ENCODE measurements at regions not wholly inside any gene's neighbourhood (a gene's known extent, or its start where the extent isn't known, plus 50 kb on each side); places are given as distances from the start of the nearest gene placed in this dataset.

- DNase-seq: no peak
- Histone ChIP-seq H3K4me1 (no peaks in the 10 kb centered on the region), H3K9me3 (replicated peaks) (peaks cover 10% of the 10 kb centered on the region), H3K27me3 (ENCODE audit: low read depth) (no peaks in the 10 kb centered on the region), H3K27ac (replicated peaks) (no peak overlapping the region), H3K36me3 (no peaks in the 10 kb centered on the region), H3K4me3 (no peak overlapping the region)
- TF ChIP-seq CTCF (IDR thresholded peaks at IDR 0.05; ENCODE audit: borderline replicate concordance): no peak
- intact Hi-C loops (cut with micrococcal nuclease): no loop called here
Measured at GRCh38 chr2:117058366-117058765, 756.1 kb upstream of the DDX18 start.

- no peak for TF ChIP-seq CTCF (IDR thresholded peaks at IDR 0.05; ENCODE audit: borderline replicate concordance)
- H3K27ac ChIP-seq (replicated peaks): no peak overlapping the region
- H3K27me3 ChIP-seq (ENCODE audit: low read depth): no peaks in the 10 kb centered on the region
- H3K4me3 ChIP-seq: no peak overlapping the region
- intact Hi-C loops (cut with micrococcal nuclease): no loop called here
- no peaks in the 10 kb centered on the region for H3K36me3 ChIP-seq
- no peak for DNase-seq
- H3K9me3 ChIP-seq (replicated peaks): no peaks in the 10 kb centered on the region
- H3K4me1 ChIP-seq: no peaks in the 10 kb centered on the region
Measured at GRCh38 chr2:117064021-117064420, 750.5 kb upstream of the DDX18 start.

GRCh38 chr2:117065912-117066311 lies 748.6 kb upstream of the DDX18 start:
- Histone ChIP-seq H3K27ac (replicated peaks) (no peak overlapping the region), H3K27me3 (ENCODE audit: low read depth) (no peaks in the 10 kb centered on the region)

GRCh38 chr2:117067900-117068299 lies 746.6 kb upstream of the DDX18 start:
- H3K4me1 ChIP-seq: no peaks in the 10 kb centered on the region
- H3K4me3 ChIP-seq: no peak overlapping the region
- intact Hi-C loops (cut with micrococcal nuclease): no loop called here
- TF ChIP-seq CTCF (IDR thresholded peaks at IDR 0.05; ENCODE audit: borderline replicate concordance): no peak
- no peaks in the 10 kb centered on the region for H3K27me3 ChIP-seq (ENCODE audit: low read depth)
- H3K36me3 ChIP-seq: no peaks in the 10 kb centered on the region
- DNase-seq: no peak
- peaks cover 22% of the 10 kb centered on the region for H3K9me3 ChIP-seq (replicated peaks)
- H3K27ac ChIP-seq (replicated peaks): no peak overlapping the region

More at GRCh38 chr2:117065912-117066311, 748.6 kb upstream of the DDX18 start:
- Histone ChIP-seq H3K4me3 (no peak overlapping the region), H3K36me3 (no peaks in the 10 kb centered on the region), H3K9me3 (replicated peaks) (peaks cover 2% of the 10 kb centered on the region), H3K4me1 (no peaks in the 10 kb centered on the region)
- intact Hi-C loops (cut with micrococcal nuclease): no loop called here
- DNase-seq: no peak
- TF ChIP-seq CTCF (IDR thresholded peaks at IDR 0.05; ENCODE audit: borderline replicate concordance): no peak

- no peak for TF ChIP-seq CTCF (IDR thresholded peaks at IDR 0.05; ENCODE audit: borderline replicate concordance)
- H3K27me3 ChIP-seq (ENCODE audit: low read depth): no peaks in the 10 kb centered on the region
- H3K4me1 ChIP-seq: no peaks in the 10 kb centered on the region
- H3K4me3 ChIP-seq: no peak overlapping the region
- intact Hi-C loops (cut with micrococcal nuclease): no loop called here
- H3K27ac ChIP-seq (replicated peaks): no peak overlapping the region
- H3K36me3 ChIP-seq: no peaks in the 10 kb centered on the region
- H3K9me3 ChIP-seq (replicated peaks): peaks cover 25% of the 10 kb centered on the region
- no peak for DNase-seq
Measured at GRCh38 chr2:117068371-117068770, 746.1 kb upstream of the DDX18 start.

Data from left ventricle myocardium inferior (tissue), 1 donor.